Fibroblast of villous mesenchyme (primary cell): ENCODE measurements at regions not wholly inside any gene's neighbourhood (a gene's known extent, or its start where the extent isn't known, plus 50 kb on each side); places are given as distances from the start of the nearest gene placed in this dataset.
"Not testable (repeated sequence)": the region's sequence is repeated elsewhere in the genome, so short reads cannot be mapped to it uniquely, and the experiment has no call there.

ENCODE experiments used
- DNase-seq: peaks from one replicate; pipeline ENCODE4 v3.0.0-alpha.2; 2010; ENCODE audit warnings: low read depth
- H3K4me3 ChIP-seq: 2 replicates; pipeline ENCODE4 v1.5.1; 2011; ENCODE audit warnings: low read depth, mild to moderate bottlenecking, low read length
- TF ChIP-seq, protein P1 (sequence below): IDR thresholded peaks from 2 replicates; pipeline ENCODE4 v1.5.1; 2012; ENCODE audit warnings: low read depth, mild to moderate bottlenecking, low read length; ENCODE audit not compliant: insufficient read depth

- H3K4me3 ChIP-seq: no peak overlapping the region
- TF ChIP-seq, protein P1, sequence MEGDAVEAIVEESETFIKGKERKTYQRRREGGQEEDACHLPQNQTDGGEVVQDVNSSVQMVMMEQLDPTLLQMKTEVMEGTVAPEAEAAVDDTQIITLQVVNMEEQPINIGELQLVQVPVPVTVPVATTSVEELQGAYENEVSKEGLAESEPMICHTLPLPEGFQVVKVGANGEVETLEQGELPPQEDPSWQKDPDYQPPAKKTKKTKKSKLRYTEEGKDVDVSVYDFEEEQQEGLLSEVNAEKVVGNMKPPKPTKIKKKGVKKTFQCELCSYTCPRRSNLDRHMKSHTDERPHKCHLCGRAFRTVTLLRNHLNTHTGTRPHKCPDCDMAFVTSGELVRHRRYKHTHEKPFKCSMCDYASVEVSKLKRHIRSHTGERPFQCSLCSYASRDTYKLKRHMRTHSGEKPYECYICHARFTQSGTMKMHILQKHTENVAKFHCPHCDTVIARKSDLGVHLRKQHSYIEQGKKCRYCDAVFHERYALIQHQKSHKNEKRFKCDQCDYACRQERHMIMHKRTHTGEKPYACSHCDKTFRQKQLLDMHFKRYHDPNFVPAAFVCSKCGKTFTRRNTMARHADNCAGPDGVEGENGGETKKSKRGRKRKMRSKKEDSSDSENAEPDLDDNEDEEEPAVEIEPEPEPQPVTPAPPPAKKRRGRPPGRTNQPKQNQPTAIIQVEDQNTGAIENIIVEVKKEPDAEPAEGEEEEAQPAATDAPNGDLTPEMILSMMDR: no peak
- no peak for DNase-seq
These were observed 239.2 kb downstream of the ADGRD1 start for GRCh38 chr12:131192951-131193350.

DNA sequence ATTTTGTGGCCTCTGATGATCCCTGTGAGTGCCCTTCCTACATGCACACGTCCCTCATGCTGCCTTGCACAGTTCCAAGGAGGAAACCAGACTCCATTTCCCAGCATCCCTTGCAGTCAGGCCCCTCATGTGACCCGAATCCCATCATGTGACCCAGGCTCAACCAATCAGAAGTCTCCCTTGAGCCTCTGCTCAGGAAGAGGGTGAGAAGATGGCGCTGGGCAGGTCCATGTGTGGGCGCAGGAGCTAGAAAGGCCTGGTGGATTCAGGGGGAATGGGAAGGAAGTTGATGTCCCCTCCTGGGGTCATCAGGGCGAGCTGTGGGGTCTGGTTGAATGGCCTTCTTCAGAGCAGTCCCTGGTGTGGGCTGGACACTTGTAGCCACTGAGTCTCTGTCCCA, 240.5 kb downstream of the ADGRD1 start:
- H3K4me3 ChIP-seq: no peak overlapping the region
- TF ChIP-seq, protein P1: no peak
- no peak for DNase-seq

- TF ChIP-seq, protein P1: no peak
- DNase-seq: no peak
- no peak overlapping the region for H3K4me3 ChIP-seq
These were observed 242.1 kb downstream of the ADGRD1 start for GRCh38 chr12:131195796-131196195.

DNA sequence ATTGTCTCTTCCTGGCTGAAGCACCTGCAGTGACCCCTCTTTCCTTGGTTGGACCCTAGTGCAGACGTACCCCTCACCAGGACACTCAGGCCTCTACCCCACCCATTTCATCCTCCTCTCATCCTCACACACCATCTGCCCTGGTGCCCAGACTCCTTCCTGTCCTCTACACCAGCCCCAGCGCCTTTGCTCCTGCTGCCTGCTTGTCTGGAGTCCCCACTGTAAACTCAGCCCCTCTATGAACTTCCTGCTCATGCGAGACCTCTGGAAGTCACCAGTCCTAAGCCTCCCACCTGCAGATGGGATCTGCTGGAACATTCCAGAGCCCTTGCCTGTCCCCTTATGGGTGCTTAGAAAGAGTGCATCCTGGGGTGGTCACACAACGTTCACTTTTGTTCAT, 242.5 kb downstream of the ADGRD1 start:
- TF ChIP-seq, protein P1: no peak
- no peak for DNase-seq
- H3K4me3 ChIP-seq: no peak overlapping the region

GRCh38 chr12:131197490-131197889, 243.8 kb downstream of the ADGRD1 start:
- DNase-seq: no peak
- TF ChIP-seq, protein P1: no peak
- no peak overlapping the region for H3K4me3 ChIP-seq

GRCh38 chr12:131199221-131199620, 245.5 kb downstream of the ADGRD1 start:
- TF ChIP-seq, protein P1: no peak
- no peak for DNase-seq
- H3K4me3 ChIP-seq: no peak overlapping the region

GRCh38 chr12:131201912-131202311, 248.2 kb downstream of the ADGRD1 start:
- H3K4me3 ChIP-seq, DNase-seq: not testable (repeated sequence)
